K562 (cell line): ENCODE measurements at regions not wholly inside any gene's neighbourhood (a gene's known extent, or its start where the extent isn't known, plus 50 kb on each side); places are given as distances from the start of the nearest gene placed in this dataset.

Experiments used
- ATAC-seq: fragments of 200-7000 bp; cut with Tn5 transposase; 3 replicates; pipeline ENCODE4 v1.9.1; 2020; ENCODE audit warnings: moderate library complexity
- BruUV-seq: library from RNA; stranded (reverse); fragments of 400-500 nt; replicated peaks from 2 replicates; lab custom pipeline; 2021; lab: Mats Ljungman, UMichigan
- CTCF ChIA-PET: fragments of 300-600 bp; formaldehyde crosslinking; extraction: SDS; loops from one replicate; lab custom pipeline; 2021; ENCODE audit warnings: low intra/inter-chr PET ratio; lab: Yijun Ruan, JAX
- POLR2A ChIA-PET: fragments of 300-600, 350-650 bp; sonication (Branson Sonifier 250); formaldehyde crosslinking; extraction: SDS; loops from one replicate; lab custom pipeline; 2021; ENCODE audit warnings: antibody characterized with exemption, inconsistent platforms; lab: Yijun Ruan, JAX
- DNase-seq, 4 experiments: peaks; one replicate each; pipeline versions ENCODE4 v3.0.0 to v3.0.0-alpha.2; 2011 to 2018; ENCODE audit warnings: low spot score in 3 of 4, mixed read lengths in 3 of 4; ENCODE audit errors: extremely low read depth in 1 of 4
- FAIRE-seq: peaks from 2 replicates; lab custom pipeline; 2011; peaks lifted over from hg19 to GRCh38; lab: Jason Lieb, UNC
- H2AFZ ChIP-seq: 2 replicates; pipeline ENCODE4 v1.6.0; 2011; ENCODE audit warnings: low read depth, low read length, control low read depth, inconsistent platforms
- H3K27ac ChIP-seq: fragments of 200-600 bp; 3 replicates; pipeline ENCODE4 v1.8.0; 2011; ENCODE audit warnings: low read depth, mild to moderate bottlenecking, control low read depth, inconsistent platforms, low read length, moderate library complexity, mixed read lengths; ENCODE audit errors: extremely low read depth
- H3K27me3 ChIP-seq, 2 experiments: fragments of 300-600 bp in 1 of 2; 2 replicates in 1 of 2; 3 replicates in 1 of 2; pipeline versions ENCODE4 v1.6.0 to v1.8.0; 2011; ENCODE audit warnings: inconsistent platforms in 2 of 2, low read length in 2 of 2, mild to moderate bottlenecking in 1 of 2, mixed read lengths in 1 of 2, moderate library complexity in 1 of 2; ENCODE audit not compliant: control insufficient read depth in 2 of 2, insufficient read depth in 2 of 2
- H3K36me3 ChIP-seq: fragments of 300-600 bp; 3 replicates; pipeline ENCODE4 v1.8.0; 2011; ENCODE audit warnings: mild to moderate bottlenecking, low read length, inconsistent platforms; ENCODE audit not compliant: control insufficient read depth, insufficient read depth
- H3K4me1 ChIP-seq, 2 experiments: fragments of 200-600 bp in 1 of 2; replicated peaks in 1 of 2; 2 replicates in 1 of 2; 3 replicates in 1 of 2; pipeline versions ENCODE4 v1.5.1 to v1.8.0; 2011; ENCODE audit warnings: inconsistent platforms in 2 of 2, low read length in 2 of 2, mild to moderate bottlenecking in 1 of 2, mixed read lengths in 1 of 2, moderate library complexity in 1 of 2; ENCODE audit not compliant: control insufficient read depth in 2 of 2, insufficient read depth in 2 of 2
- H3K4me2 ChIP-seq: 2 replicates; pipeline ENCODE4 v1.6.1; 2011; ENCODE audit warnings: low read length, control low read depth, inconsistent platforms, mixed read lengths; ENCODE audit not compliant: insufficient read depth
- H3K4me3 ChIP-seq: fragments of 200-600 bp; sonication (generic), shearing (Covaris generic); 2 replicates; pipeline ENCODE4 v1.5.1; 2016; ENCODE audit warnings: control low read depth, inconsistent platforms
- H3K79me2 ChIP-seq: fragments of 200-600 bp; 3 replicates; pipeline ENCODE4 v1.8.0; 2011; ENCODE audit warnings: low read length, inconsistent platforms; ENCODE audit not compliant: control insufficient read depth, insufficient read depth
- H3K9ac ChIP-seq, 2 experiments: 2 replicates each; pipeline versions ENCODE4 v1.6.0 to v1.6.1; 2011; ENCODE audit warnings: low read depth in 2 of 2, low read length in 2 of 2, control low read depth in 1 of 2, inconsistent platforms in 1 of 2, mild to moderate bottlenecking in 1 of 2, mixed read lengths in 1 of 2; ENCODE audit not compliant: insufficient read depth in 1 of 2
- H3K9me1 ChIP-seq: one replicate; pipeline ENCODE4 v1.6.0; 2011; ENCODE audit warnings: inconsistent platforms, mild to moderate bottlenecking, low read length, moderate library complexity; ENCODE audit not compliant: control insufficient read depth, insufficient read depth
- H3K9me3 ChIP-seq: replicated peaks from 2 replicates; pipeline ENCODE4 v1.5.1; 2011; ENCODE audit warnings: low read depth, low read length, inconsistent platforms; ENCODE audit not compliant: control insufficient read depth, insufficient read depth
- H4K20me1 ChIP-seq: replicated peaks from 2 replicates; pipeline ENCODE4 v1.6.1; 2011; ENCODE audit warnings: low read length, inconsistent platforms, mixed read lengths; ENCODE audit not compliant: control insufficient read depth, insufficient read depth
- BCLAF1 ChIP-seq, 2 experiments: fragments of 450-650 bp in 1 of 2; IDR thresholded peaks; 2 replicates each; pipeline ENCODE4 v1.6.1; 2011 to 2017; ENCODE audit warnings: low read depth in 2 of 2, antibody characterized with exemption in 1 of 2, borderline replicate concordance in 1 of 2, low read length in 1 of 2, mild to moderate bottlenecking in 1 of 2, mixed read lengths in 1 of 2; ENCODE audit not compliant: control insufficient read depth in 1 of 2
- BHLHE40 ChIP-seq: IDR thresholded peaks from 2 replicates; pipeline ENCODE4 v1.6.1; 2011; ENCODE audit warnings: low read length, improper control_type of control experiment
- CTCF ChIP-seq, 3 experiments: IDR thresholded peaks in 2 of 3; conservative IDR thresholded peaks in 1 of 3; 2 replicates each; pipeline ENCODE4 v1.5.1; 2011 to 2012; ENCODE audit warnings: low read length in 3 of 3, mild to moderate bottlenecking in 3 of 3, control low read depth in 2 of 3, improper control_type of control experiment in 1 of 3, inconsistent platforms in 1 of 3, low read depth in 1 of 3, mixed read lengths in 1 of 3, moderate library complexity in 1 of 3; ENCODE audit not compliant: insufficient read depth in 2 of 3
- FOXA3 ChIP-seq, 2 experiments: fragments of 450-650 bp in 1 of 2; sonication (generic) in 1 of 2; formaldehyde crosslinking; IDR thresholded peaks in 1 of 2; conservative IDR thresholded peaks in 1 of 2; 2 replicates each; pipeline versions ENCODE4 v1.4.0 to v1.8.0; 2020 to 2022; ENCODE audit warnings: mild to moderate bottlenecking in 2 of 2, missing genetic modification reagents in 1 of 2
- FUS ChIP-seq: fragments of 200-400 bp; formaldehyde crosslinking; optimal IDR thresholded peaks from 2 replicates; pipeline ENCODE3; 2017; ENCODE audit warnings: low read depth, low read length
- KAT7 ChIP-seq: sonication (generic); formaldehyde crosslinking; IDR thresholded peaks from 2 replicates; pipeline ENCODE4 v1.8.0; 2022; ENCODE audit warnings: missing genetic modification reagents, mild to moderate bottlenecking, borderline replicate concordance
- KDM1A ChIP-seq, 2 experiments: fragments of 450-650 bp; IDR thresholded peaks; 2 replicates each; pipeline ENCODE4 v1.6.1; 2016; ENCODE audit warnings: mild to moderate bottlenecking in 2 of 2
- KDM5B ChIP-seq: fragments of 200-600 bp; sonication (generic); IDR thresholded peaks from 2 replicates; pipeline ENCODE4 v1.6.1; 2012; ENCODE audit warnings: low read depth, mild to moderate bottlenecking, moderate library complexity, low read length, control low read depth, inconsistent platforms; ENCODE audit not compliant: insufficient replicate concordance
- LCOR ChIP-seq: sonication (generic); formaldehyde crosslinking; IDR thresholded peaks from 2 replicates; pipeline ENCODE4 v1.8.0; 2022; ENCODE audit warnings: mild to moderate bottlenecking, missing genetic modification reagents
- NCOA2 ChIP-seq, 2 experiments: fragments of 450-650 bp; IDR thresholded peaks; 2 replicates each; pipeline ENCODE4 v1.6.1; 2018; ENCODE audit warnings: mild to moderate bottlenecking in 2 of 2, moderate library complexity in 1 of 2; ENCODE audit not compliant: partially characterized antibody in 2 of 2
- NRF1 ChIP-seq, 2 experiments: fragments of 450-650 bp; IDR thresholded peaks in 1 of 2; conservative IDR thresholded peaks in 1 of 2; 2 replicates each; pipeline ENCODE4 v1.6.1; 2014; ENCODE audit warnings: mild to moderate bottlenecking in 2 of 2
- POU5F1 ChIP-seq: fragments of 150-350 bp; IDR thresholded peaks from 2 replicates; pipeline ENCODE4 v1.6.1; 2014; ENCODE audit warnings: borderline replicate concordance, low read length, low read depth, mild to moderate bottlenecking; ENCODE audit not compliant: partially characterized antibody
- SRSF7 ChIP-seq: fragments of 200-400 bp; formaldehyde crosslinking; optimal IDR thresholded peaks from 2 replicates; pipeline ENCODE3; 2017; ENCODE audit warnings: mild to moderate bottlenecking, low read depth, low read length
- ZNF280A ChIP-seq: fragments of 450-650 bp; IDR thresholded peaks from 2 replicates; pipeline ENCODE4 v1.6.1; 2018; ENCODE audit warnings: mild to moderate bottlenecking, low read depth; ENCODE audit not compliant: partially characterized antibody
- ZNF584 ChIP-seq: fragments of 200-800 bp; sonication (Bioruptor generic); IDR thresholded peaks from 2 replicates; pipeline ENCODE4 v1.6.1; 2016; ENCODE audit warnings: low read depth, mild to moderate bottlenecking, missing genetic modification characterization, missing compliant biosample characterization
- ZNF707 ChIP-seq: fragments of 250-450 bp; sonication (Bioruptor Pico); conservative IDR thresholded peaks from 2 replicates; pipeline ENCODE4 v1.8.0; 2022; ENCODE audit warnings: inconsistent platforms, mild to moderate bottlenecking, moderate library complexity
- ZZZ3 ChIP-seq: fragments of 450-650 bp; IDR thresholded peaks from 2 replicates; pipeline ENCODE4 v1.6.1; 2016; ENCODE audit warnings: antibody characterized with exemption, mild to moderate bottlenecking, moderate library complexity
- WGBS: fragments of 100-300 bp; shearing (Covaris generic); methylation state at CpG from one replicate; pipeline ENCODE4 v1.1.6; 2016; ENCODE audit warnings: low coverage, mixed read lengths; ENCODE audit not compliant: insufficient coverage; ENCODE audit errors: missing lambda C conversion rate; 5-methylcytosine and 5-hydroxymethylcytosine counted together
- in situ Hi-C: fragments of 300-500 bp; cut with MboI; formaldehyde crosslinking; loops from 4 replicates; pipeline ENCODE4 v1.15.0; 2018; ENCODE audit warnings: inconsistent platforms, mixed read lengths
- intact Hi-C: fragments of 100-400 bp; cut with micrococcal nuclease; formaldehyde crosslinking; loops from 2 replicates; pipeline ENCODE4 v1.14.2; 2022

GRCh38 chr20:4504814-4505213 is 181.4 kb upstream of the PRNP start:
- no peaks in the 10 kb centered on the region for H3K36me3 ChIP-seq
- WGBS: 0% methylated on average over 4 of the region's 4 CpGs
- BruUV-seq: no TSS peak
- no peaks in the 10 kb centered on the region for H3K9me1 ChIP-seq
- no peaks in the 10 kb centered on the region for H3K4me1 ChIP-seq
- intact Hi-C loops: no loop called here
- FAIRE-seq (no peak), DNase-seq (no peak), ATAC-seq (no peak)
- H2AFZ ChIP-seq: no peak overlapping the region
- H3K27ac ChIP-seq: no peak overlapping the region
- in situ Hi-C loops: no loop called here
- no peaks in the 10 kb centered on the region for H3K9me3 ChIP-seq
- H3K27me3 ChIP-seq: no peaks in the 10 kb centered on the region
- ChIA-PET CTCF (no interaction called here), POLR2A (no interaction called here)
- no peaks in the 10 kb centered on the region for H3K79me2 ChIP-seq
- no peak overlapping the region for H3K4me2 ChIP-seq
- no peaks in the 10 kb centered on the region for H4K20me1 ChIP-seq
- H3K4me3 ChIP-seq: no peak overlapping the region
- H3K9ac ChIP-seq: no peak overlapping the region
- TF ChIP-seq ZZZ3 (no peak), KAT7 (no peak), ZNF584 (CRISPR knock-in tag) (no peak), ZNF280A (no peak), POU5F1 (no peak), BCLAF1 (IDR thresholded peaks at IDR 0.05; ENCODE audit: borderline replicate concordance in 1 of 2, control insufficient read depth in 1 of 2, low read depth in 2 of 2, low read length in 1 of 2) (no peak), SRSF7 (no peak), KDM5B (no peak), NRF1 (conservative IDR thresholded peaks at IDR 0.05 in 1 of 2, IDR thresholded peaks at IDR 0.05 in 1 of 2) (no peak), CTCF (IDR thresholded peaks at IDR 0.05 in 2 of 3, conservative IDR thresholded peaks at IDR 0.05 in 1 of 3; ENCODE audit: insufficient read depth in 2 of 3, low read depth in 1 of 3, low read length in 3 of 3) (no peak), NCOA2 (IDR thresholded peaks at IDR 0.05; ENCODE audit: partially characterized antibody in 2 of 2) (no peak), ZNF707 (CRISPR knock-in tag) (no peak), BHLHE40 (no peak), FOXA3 (CRISPR knock-in tag; conservative IDR thresholded peaks at IDR 0.05 in 1 of 2, IDR thresholded peaks at IDR 0.05 in 1 of 2) (no peak), FUS (no peak), LCOR (no peak), KDM1A (IDR thresholded peaks at IDR 0.05) (no peak)
